Astrocyte (in vitro differentiated cells and primary cell): ENCODE measurements at regions not wholly inside any gene's neighbourhood (a gene's known extent, or its start where the extent isn't known, plus 50 kb on each side); places are given as distances from the start of the nearest gene placed in this dataset.

Experiments used
- DNase-seq: peaks from one replicate; pipeline ENCODE4 v3.0.0-alpha.2; 2010; ENCODE audit warnings: low read depth
- FAIRE-seq: peaks from 2 replicates; lab custom pipeline; 2011; peaks lifted over from hg19 to GRCh38; lab: Jason Lieb, UNC
- H2AFZ ChIP-seq: 2 replicates; pipeline ENCODE4 v1.6.0; 2012; ENCODE audit warnings: low read depth, low read length, inconsistent platforms
- H3K27ac ChIP-seq: 2 replicates; pipeline ENCODE4 v1.5.1; 2011; ENCODE audit warnings: low read depth, low read length, inconsistent platforms
- H3K27me3 ChIP-seq: 2 replicates; pipeline ENCODE4 v1.6.0; 2011; ENCODE audit warnings: low read length, inconsistent platforms; ENCODE audit not compliant: insufficient read depth
- H3K36me3 ChIP-seq: 2 replicates; pipeline ENCODE4 v1.5.1; 2011; ENCODE audit warnings: low read length, inconsistent platforms; ENCODE audit not compliant: insufficient read depth
- H3K4me1 ChIP-seq: 2 replicates; pipeline ENCODE4 v1.5.1; 2011; ENCODE audit warnings: low read length, inconsistent platforms; ENCODE audit not compliant: insufficient read depth
- H3K4me2 ChIP-seq: 2 replicates; pipeline ENCODE4 v1.6.0; 2012; ENCODE audit warnings: low read length, inconsistent platforms
- H3K4me3 ChIP-seq: 2 replicates; pipeline ENCODE4 v1.5.1; 2011; ENCODE audit warnings: low read depth, mild to moderate bottlenecking, low read length, inconsistent platforms; ENCODE audit not compliant: insufficient read depth
- H3K79me2 ChIP-seq: 2 replicates; pipeline ENCODE4 v1.6.0; 2012; ENCODE audit warnings: mild to moderate bottlenecking, low read length, inconsistent platforms; ENCODE audit not compliant: insufficient read depth
- H3K9ac ChIP-seq: 2 replicates; pipeline ENCODE4 v1.6.0; 2012; ENCODE audit warnings: mild to moderate bottlenecking, low read length, inconsistent platforms
- H3K9me3 ChIP-seq: 2 replicates; pipeline ENCODE4 v1.5.1; 2012; ENCODE audit warnings: low read depth, mild to moderate bottlenecking, low read length, inconsistent platforms; ENCODE audit not compliant: insufficient read depth
- H4K20me1 ChIP-seq: 2 replicates; pipeline ENCODE4 v1.6.0; 2012; ENCODE audit warnings: low read length, inconsistent platforms; ENCODE audit not compliant: insufficient read depth
- H3K27ac Mint-ChIP-seq: one replicate; pipeline ENCODE4 v1.8.0; 2021; ENCODE audit warnings: mild to moderate bottlenecking, mixed read lengths; ENCODE audit not compliant: unreplicated experiment
- H3K27me3 Mint-ChIP-seq: one replicate; pipeline ENCODE4 v1.8.0; 2021; ENCODE audit warnings: low read depth, mixed read lengths; ENCODE audit not compliant: unreplicated experiment
- H3K36me3 Mint-ChIP-seq: one replicate; pipeline ENCODE4 v1.8.0; 2021; ENCODE audit warnings: low read depth, mixed read lengths; ENCODE audit not compliant: unreplicated experiment
- H3K4me1 Mint-ChIP-seq: one replicate; pipeline ENCODE4 v1.8.0; 2021; ENCODE audit warnings: low read depth, mixed read lengths; ENCODE audit not compliant: unreplicated experiment
- H3K4me3 Mint-ChIP-seq: one replicate; pipeline ENCODE4 v1.8.0; 2021; ENCODE audit warnings: mild to moderate bottlenecking, moderate library complexity, mixed read lengths; ENCODE audit not compliant: unreplicated experiment
- H3K9me3 Mint-ChIP-seq: one replicate; pipeline ENCODE4 v1.8.0; 2021; ENCODE audit warnings: mild to moderate bottlenecking, mixed read lengths; ENCODE audit not compliant: unreplicated experiment
- CTCF ChIP-seq: IDR thresholded peaks from 2 replicates; pipeline ENCODE4 v1.5.1; 2011; ENCODE audit warnings: low read depth, mild to moderate bottlenecking, inconsistent platforms, low read length, moderate library complexity; ENCODE audit not compliant: insufficient read depth
- EZH2 ChIP-seq: IDR thresholded peaks from 2 replicates; pipeline ENCODE4 v1.6.1; 2012; ENCODE audit warnings: mild to moderate bottlenecking, low read length, inconsistent platforms; ENCODE audit not compliant: insufficient read depth

GRCh38 chr7:131143869-131144268 lies 183.8 kb upstream of the MKLN1 start:
- H3K4me1 ChIP-seq: no peaks in the 10 kb centered on the region
- peak overlapping the region; percentile 63 for H3K27ac Mint-ChIP-seq
- no peak overlapping the region for H3K9ac ChIP-seq
- H3K36me3 Mint-ChIP-seq: peaks cover 4% of the 10 kb centered on the region
- no peak for DNase-seq
- peaks cover 4% of the 10 kb centered on the region for H3K9me3 ChIP-seq
- H3K4me2 ChIP-seq: no peak overlapping the region
- no peak for TF ChIP-seq CTCF
- no peak overlapping the region for H3K27ac ChIP-seq
- peaks cover 12% of the 10 kb centered on the region for H3K9me3 Mint-ChIP-seq
- H3K27me3 Mint-ChIP-seq: no peaks in the 10 kb centered on the region
- no peaks in the 10 kb centered on the region for H3K36me3 ChIP-seq
- no peaks in the 10 kb centered on the region for H3K79me2 ChIP-seq
- H4K20me1 ChIP-seq: no peaks in the 10 kb centered on the region
- H3K27me3 ChIP-seq: peaks cover 2% of the 10 kb centered on the region
- H3K4me3 ChIP-seq: no peak overlapping the region
- FAIRE-seq: no peak
- peaks cover 18% of the 10 kb centered on the region for H3K4me1 Mint-ChIP-seq
- H3K4me3 Mint-ChIP-seq: no peak overlapping the region
- H2AFZ ChIP-seq: no peak overlapping the region

GRCh38 chr7:131145026-131145425 lies 182.7 kb upstream of the MKLN1 start:
- Histone ChIP-seq H3K27ac (no peak overlapping the region), H3K27me3 (peaks cover 2% of the 10 kb centered on the region), H3K9me3 (peaks cover 4% of the 10 kb centered on the region), H3K9ac (no peak overlapping the region), H3K36me3 (no peaks in the 10 kb centered on the region), H2AFZ (no peak overlapping the region), H3K4me2 (peak overlapping the region; percentile 19), H3K4me1 (no peaks in the 10 kb centered on the region), H3K79me2 (no peaks in the 10 kb centered on the region), H4K20me1 (no peaks in the 10 kb centered on the region), H3K4me3 (no peak overlapping the region)
- peak overlapping the region; percentile 11 for H3K27ac Mint-ChIP-seq
- no peaks in the 10 kb centered on the region for H3K27me3 Mint-ChIP-seq
- H3K4me1 Mint-ChIP-seq: peaks cover 18% of the 10 kb centered on the region
- peaks cover 2% of the 10 kb centered on the region for H3K36me3 Mint-ChIP-seq
- DNase-seq (peak; percentile 47), FAIRE-seq (no peak)
- H3K4me3 Mint-ChIP-seq: no peak overlapping the region
- no peak for TF ChIP-seq EZH2
- TF ChIP-seq CTCF: no peak
- peaks cover 11% of the 10 kb centered on the region for H3K9me3 Mint-ChIP-seq

GRCh38 chr7:131145770-131146169 lies 181.9 kb upstream of the MKLN1 start:
- no peak overlapping the region for H3K27ac Mint-ChIP-seq
- no peaks in the 10 kb centered on the region for H3K27me3 Mint-ChIP-seq
- no peak for FAIRE-seq

More at GRCh38 chr7:131145770-131146169, 181.9 kb upstream of the MKLN1 start:
- Histone ChIP-seq H3K27me3 (peaks cover 2% of the 10 kb centered on the region), H3K4me3 (no peak overlapping the region), H3K27ac (no peak overlapping the region), H2AFZ (no peak overlapping the region), H3K9ac (no peak overlapping the region), H3K36me3 (no peaks in the 10 kb centered on the region), H3K79me2 (no peaks in the 10 kb centered on the region), H3K4me2 (no peak overlapping the region), H4K20me1 (no peaks in the 10 kb centered on the region), H3K9me3 (peaks cover 4% of the 10 kb centered on the region), H3K4me1 (no peaks in the 10 kb centered on the region)
- TF ChIP-seq EZH2 (no peak), CTCF (no peak)
- Mint-ChIP-seq H3K9me3 (peaks cover 6% of the 10 kb centered on the region), H3K4me3 (no peak overlapping the region), H3K36me3 (no peaks in the 10 kb centered on the region), H3K4me1 (peaks cover 18% of the 10 kb centered on the region)
- DNase-seq: no peak
